HEK293T (cell line): ENCODE measurements at regions not wholly inside any gene's neighbourhood (a gene's known extent, or its start where the extent isn't known, plus 50 kb on each side); places are given as distances from the start of the nearest gene placed in this dataset.

Experiments
- BHLHE40 ChIP-seq: fragments of 450-650 bp; IDR thresholded peaks from 2 replicates; pipeline ENCODE4 v1.6.1; 2016; ENCODE audit warnings: mild to moderate bottlenecking, moderate library complexity, borderline replicate concordance
- FOXA1 ChIP-seq: fragments of 450-650 bp; IDR thresholded peaks from 2 replicates; pipeline ENCODE4 v1.6.1; 2016; ENCODE audit warnings: mild to moderate bottlenecking
- NFRKB ChIP-seq: fragments of 450-650 bp; IDR thresholded peaks from 2 replicates; pipeline ENCODE4 v1.6.1; 2016; ENCODE audit warnings: mild to moderate bottlenecking, moderate library complexity
- SUZ12 ChIP-seq: fragments of 450-650 bp; IDR thresholded peaks from 2 replicates; pipeline ENCODE4 v1.6.1; 2016; ENCODE audit warnings: mild to moderate bottlenecking
- TF ChIP-seq, protein P1 (sequence below): fragments of 450-650 bp; IDR thresholded peaks from 2 replicates; pipeline ENCODE4 v1.6.1; 2016

GRCh38 chr1:80931178-80931577 lies 869.6 kb upstream of the ADGRL2 start:
- TF ChIP-seq BHLHE40 (no peak), NFRKB (no peak), FOXA1 (no peak), SUZ12 (no peak)
- TF ChIP-seq, protein P1, sequence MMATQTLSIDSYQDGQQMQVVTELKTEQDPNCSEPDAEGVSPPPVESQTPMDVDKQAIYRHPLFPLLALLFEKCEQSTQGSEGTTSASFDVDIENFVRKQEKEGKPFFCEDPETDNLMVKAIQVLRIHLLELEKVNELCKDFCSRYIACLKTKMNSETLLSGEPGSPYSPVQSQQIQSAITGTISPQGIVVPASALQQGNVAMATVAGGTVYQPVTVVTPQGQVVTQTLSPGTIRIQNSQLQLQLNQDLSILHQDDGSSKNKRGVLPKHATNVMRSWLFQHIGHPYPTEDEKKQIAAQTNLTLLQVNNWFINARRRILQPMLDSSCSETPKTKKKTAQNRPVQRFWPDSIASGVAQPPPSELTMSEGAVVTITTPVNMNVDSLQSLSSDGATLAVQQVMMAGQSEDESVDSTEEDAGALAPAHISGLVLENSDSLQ: no peak
